DMS53 treated with DMSO at 0.1 percent for 48 hours (cell line): ENCODE measurements at regions not wholly inside any gene's neighbourhood (a gene's known extent, or its start where the extent isn't known, plus 50 kb on each side); places are given as distances from the start of the nearest gene placed in this dataset.

Experiments used
- DNase-seq: peaks from one replicate; lab custom pipeline; 2025; ENCODE audit not compliant: unreplicated experiment; lab: John Stamatoyannopoulos, UW

- no peak for DNase-seq
These were observed 613.3 kb downstream of the TSN start for GRCh38 chr2:122368576-122369243.

GRCh38 chr2:122378521-122378920 lies 623.1 kb downstream of the TSN start:
- DNase-seq, result no peak

GRCh38 chr2:122384768-122385333 lies 629.4 kb downstream of the TSN start:
- DNase-seq, result peak; percentile 80

GRCh38 chr2:122388208-122388607 lies 632.8 kb downstream of the TSN start:
- DNase-seq, result no peak

GRCh38 chr2:122389694-122390093 lies 634.2 kb downstream of the TSN start:
- DNase-seq, result no peak

GRCh38 chr2:122390406-122390805 lies 635.0 kb downstream of the TSN start:
- DNase-seq, result peak; percentile 39

- no peak for DNase-seq
These were observed 636.3 kb downstream of the TSN start for GRCh38 chr2:122391726-122392125.

- no peak for DNase-seq
These were observed 640.2 kb downstream of the TSN start for GRCh38 chr2:122395687-122396086.

- DNase-seq, result no peak
These were observed 655.8 kb downstream of the TSN start for GRCh38 chr2:122411231-122411630.

GRCh38 chr2:122412360-122412759 lies 656.9 kb downstream of the TSN start:
- DNase-seq, result no peak

GRCh38 chr2:122414902-122415301 lies 659.5 kb downstream of the TSN start:
- DNase-seq, result peak; percentile 40

GRCh38 chr2:122417114-122417513 lies 661.7 kb downstream of the TSN start:
- DNase-seq, result no peak

GRCh38 chr2:122421775-122422174 lies 666.3 kb downstream of the TSN start:
- DNase-seq, result no peak

- DNase-seq, result no peak
These were observed 667.0 kb downstream of the TSN start for GRCh38 chr2:122422384-122422991.

GRCh38 chr2:122423934-122424333 lies 668.5 kb downstream of the TSN start:
- no peak for DNase-seq

GRCh38 chr2:122433123-122433754 lies 677.8 kb downstream of the TSN start:
- peak; percentile 94 for DNase-seq

- DNase-seq, result no peak
These were observed 689.6 kb downstream of the TSN start for GRCh38 chr2:122445003-122445402.

GRCh38 chr2:122446761-122447160 lies 691.3 kb downstream of the TSN start:
- no peak for DNase-seq

- no peak for DNase-seq
These were observed 691.8 kb downstream of the TSN start for GRCh38 chr2:122447237-122447636.

- DNase-seq, result peak; percentile 8
These were observed 695.6 kb downstream of the TSN start for GRCh38 chr2:122451040-122451439.

- DNase-seq, result no peak
These were observed 696.2 kb downstream of the TSN start for GRCh38 chr2:122451697-122452096.

- DNase-seq, result no peak
These were observed 713.7 kb downstream of the TSN start for GRCh38 chr2:122469147-122469546.
